Naive thymus-derived CD8-positive, alpha-beta T cell (primary cell): ENCODE measurements at regions not wholly inside any gene's neighbourhood (a gene's known extent, or its start where the extent isn't known, plus 50 kb on each side); places are given as distances from the start of the nearest gene placed in this dataset.
"Not testable (repeated sequence)": the region's sequence is repeated elsewhere in the genome, so short reads cannot be mapped to it uniquely, and the experiment has no call there.

Source experiments
- ATAC-seq, 2 donors: fragments of 150-1000 bp; cut with Tn5 transposase in 1 of 2; sonication (Bioruptor Pico), chemical (Tn5 transposase) in 1 of 2; 1 replicate in 1 of 2; 2 replicates in 1 of 2; pipeline ENCODE4 v1.10.0; 2021; ENCODE audit warnings: mild to moderate bottlenecking in 2 of 2, moderate library complexity in 2 of 2
- POLR2A ChIA-PET: fragments of 350-600 bp; sonication (Branson Sonifier 250); formaldehyde crosslinking; loops from one replicate; lab custom pipeline; 2021; ENCODE audit warnings: antibody characterized with exemption; lab: Charles Lee
- DNase-seq, 10 donors: peaks; one replicate each; pipeline versions ENCODE4 v3.0.0 to v3.0.0-alpha.2; 2020 to 2022
- H3K27ac Mint-ChIP-seq, 10 donors: one replicate each; pipeline ENCODE4 v1.8.0; 2020 to 2022; ENCODE audit warnings: mild to moderate bottlenecking in 10 of 10, mixed read lengths in 10 of 10, moderate library complexity in 4 of 10, inconsistent platforms in 1 of 10
- H3K27me3 Mint-ChIP-seq, 5 donors: one replicate each; pipeline ENCODE4 v1.8.0; 2021 to 2022; ENCODE audit warnings: mixed read lengths in 5 of 5
- H3K36me3 Mint-ChIP-seq, 3 donors: one replicate each; pipeline ENCODE4 v1.8.0; 2020 to 2022; ENCODE audit warnings: mixed read lengths in 3 of 3, mild to moderate bottlenecking in 2 of 3, inconsistent platforms in 1 of 3
- H3K4me1 Mint-ChIP-seq, 4 donors: one replicate each; pipeline ENCODE4 v1.8.0; 2021 to 2022; ENCODE audit warnings: mixed read lengths in 4 of 4
- H3K4me3 Mint-ChIP-seq, 10 donors: one replicate each; pipeline ENCODE4 v1.8.0; 2020 to 2022; ENCODE audit warnings: mild to moderate bottlenecking in 10 of 10, mixed read lengths in 10 of 10, moderate library complexity in 6 of 10, inconsistent platforms in 1 of 10
- H3K9me3 Mint-ChIP-seq, 9 donors: one replicate each; pipeline ENCODE4 v1.8.0; 2020 to 2022; ENCODE audit warnings: mixed read lengths in 9 of 9, mild to moderate bottlenecking in 3 of 9, inconsistent platforms in 1 of 9, moderate library complexity in 1 of 9

- ATAC-seq (no peak), DNase-seq (no peak)
- Mint-ChIP-seq H3K4me1 (no peaks in the 10 kb centered on the region), H3K9me3 (no peaks in the 10 kb centered on the region), H3K4me3 (no peak overlapping the region), H3K27ac (no peak overlapping the region), H3K36me3 (no peaks in the 10 kb centered on the region), H3K27me3 (peaks cover 0 to 4% (median 3%) of the 10 kb centered on the region in 5 donors)
- POLR2A ChIA-PET: interaction anchor here (0.7 kb wide), 1 partner anchor 331 kb away, joined by 3 read pairs; no protein-coding TSS in a partner anchor
These were observed 69.7 kb downstream of the CMAS start for GRCh38 chr12:22115711-22116110.

DNA sequence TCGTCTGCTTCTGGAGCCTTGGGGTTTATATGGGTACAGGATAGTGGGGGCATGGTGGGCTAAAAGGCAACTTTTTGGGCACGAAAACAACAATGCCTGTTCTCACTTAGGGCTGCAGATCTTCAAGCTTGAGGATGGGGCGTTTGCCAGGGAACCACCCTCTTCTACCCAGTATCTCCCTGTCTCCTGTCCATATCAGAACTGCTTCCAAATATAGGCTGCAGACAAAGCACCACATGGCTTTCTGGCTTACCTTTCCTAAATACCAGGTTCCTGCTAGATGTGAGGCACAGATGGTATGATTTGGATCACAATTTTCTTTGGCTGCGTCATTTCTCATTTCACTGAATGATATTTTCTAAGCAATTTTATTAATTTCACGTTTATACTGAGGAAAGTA, 70.4 kb downstream of the CMAS start:
- no peak overlapping the region for H3K4me3 Mint-ChIP-seq
- H3K9me3 Mint-ChIP-seq: no peaks in the 10 kb centered on the region
- H3K27ac Mint-ChIP-seq: no peak overlapping the region
- ATAC-seq (no peak), DNase-seq (no peak)
- POLR2A ChIA-PET: interaction anchor here (0.7 kb wide), 1 partner anchor 330 kb away, joined by 3 read pairs; no protein-coding TSS in a partner anchor
- H3K4me1 Mint-ChIP-seq: peaks cover 0 to 4% (median 0%) of the 10 kb centered on the region in 4 donors
- H3K27me3 Mint-ChIP-seq: peaks cover 0 to 4% (median 3%) of the 10 kb centered on the region in 5 donors
- H3K36me3 Mint-ChIP-seq: no peaks in the 10 kb centered on the region

- Mint-ChIP-seq H3K9me3 (no peaks in the 10 kb centered on the region), H3K27ac (no peak overlapping the region), H3K27me3 (peaks cover 0 to 4% (median 3%) of the 10 kb centered on the region in 5 donors), H3K36me3 (no peaks in the 10 kb centered on the region), H3K4me3 (no peak overlapping the region), H3K4me1 (peaks cover 0 to 4% (median 0%) of the 10 kb centered on the region in 4 donors)
- DNase-seq: no peak
- POLR2A ChIA-PET: no interaction called here
- ATAC-seq: no peak
These were observed 71.7 kb downstream of the CMAS start for GRCh38 chr12:22117563-22118237.

DNA sequence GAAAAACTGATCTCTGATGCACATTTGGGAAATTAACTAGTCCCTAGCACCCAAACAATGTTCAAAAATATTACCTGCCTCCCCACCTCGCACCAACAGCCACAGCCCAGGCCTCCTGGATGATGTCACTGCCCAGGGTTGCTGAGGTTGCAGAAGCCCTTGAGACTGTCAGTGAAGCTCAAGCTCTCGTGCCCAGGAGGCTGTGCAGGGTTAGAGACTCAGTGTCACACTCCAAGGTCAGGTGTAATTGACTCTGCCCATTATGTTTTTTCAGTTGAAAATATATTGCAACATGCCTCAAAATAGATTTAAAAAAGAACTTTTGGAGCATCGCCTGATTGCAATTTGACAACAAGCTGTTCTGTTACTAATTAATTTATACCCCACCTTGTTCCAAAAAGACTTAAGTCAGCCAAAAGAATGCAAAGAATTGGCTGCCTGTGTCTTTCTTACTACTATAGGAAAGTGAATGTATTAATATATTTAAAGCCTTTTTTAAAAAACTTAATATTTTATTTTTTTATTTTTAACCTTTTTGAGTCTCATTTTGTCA, 72.3 kb downstream of the CMAS start:
- Mint-ChIP-seq H3K27ac (no peak overlapping the region), H3K27me3 (peaks cover 0 to 4% (median 3%) of the 10 kb centered on the region in 5 donors), H3K4me3 (no peak overlapping the region), H3K36me3 (no peaks in the 10 kb centered on the region), H3K9me3 (no peaks in the 10 kb centered on the region), H3K4me1 (peaks cover 0 to 4% (median 0%) of the 10 kb centered on the region in 4 donors)
- POLR2A ChIA-PET: no interaction called here
- no peak for ATAC-seq
- no peak for DNase-seq

DNA sequence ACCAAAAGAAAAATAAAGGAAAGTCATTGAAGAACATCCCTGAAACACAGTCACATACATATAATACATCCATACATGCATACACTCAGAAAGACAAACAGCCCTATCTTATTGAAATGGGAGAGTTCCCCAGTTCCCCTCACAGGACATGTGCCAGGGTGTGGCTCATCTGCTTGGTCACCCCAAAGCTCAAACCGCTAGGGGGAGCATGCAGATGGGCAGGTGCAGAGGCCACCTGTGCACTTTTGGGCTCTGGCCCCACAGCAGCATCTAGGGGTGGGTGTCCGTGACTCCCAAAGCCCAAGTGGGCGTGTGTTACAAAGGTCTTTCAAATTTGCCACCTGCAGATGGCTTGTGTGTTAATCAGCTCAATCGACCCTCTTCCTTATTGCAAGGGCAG, 75.2 kb downstream of the CMAS start:
- no peak for ATAC-seq
- Mint-ChIP-seq H3K36me3 (peaks cover 0 to 2% (median 0%) of the 10 kb centered on the region in 3 donors), H3K27ac (peak overlapping the region in 1 of 10 donors; percentile 33), H3K4me3 (no peak overlapping the region), H3K4me1 (peaks cover 0 to 4% (median 0%) of the 10 kb centered on the region in 4 donors), H3K9me3 (peaks cover 0 to 11% (median 2%) of the 10 kb centered on the region in 9 donors), H3K27me3 (peaks cover 0 to 4% (median 0%) of the 10 kb centered on the region in 5 donors)
- DNase-seq: peak in 4 of 10 donors; percentile 2 to 66 (median 14)
- POLR2A ChIA-PET: no interaction called here

GRCh38 chr12:22122359-22122758, 76.3 kb downstream of the CMAS start:
- peak overlapping the region in 1 of 10 donors; percentile 5 for H3K27ac Mint-ChIP-seq
- no peaks in the 10 kb centered on the region for H3K27me3 Mint-ChIP-seq
- H3K9me3 Mint-ChIP-seq: peaks cover 0 to 18% (median 5%) of the 10 kb centered on the region in 9 donors
- H3K36me3 Mint-ChIP-seq: peaks cover 0 to 2% (median 0%) of the 10 kb centered on the region in 3 donors
- H3K4me1 Mint-ChIP-seq: peaks cover 0 to 4% (median 0%) of the 10 kb centered on the region in 4 donors
- H3K4me3 Mint-ChIP-seq: no peak overlapping the region
- ATAC-seq (no peak), DNase-seq (no peak)
- POLR2A ChIA-PET: no interaction called here

- Mint-ChIP-seq H3K4me3 (no peak overlapping the region), H3K27me3 (peaks cover 0 to 1% (median 0%) of the 10 kb centered on the region in 5 donors), H3K4me1 (peaks cover 0 to 4% (median under 1%) of the 10 kb centered on the region in 4 donors), H3K36me3 (peaks cover 0 to 2% (median 0%) of the 10 kb centered on the region in 3 donors), H3K9me3 (peaks cover 0 to 19% (median 10%) of the 10 kb centered on the region in 9 donors), H3K27ac (peak overlapping the region in 1 of 10 donors; percentile 41)
- ATAC-seq (no peak), DNase-seq (no peak)
- POLR2A ChIA-PET: no interaction called here
These were observed 79.0 kb downstream of the CMAS start for GRCh38 chr12:22124987-22125386.

GRCh38 chr12:22126101-22126500, 80.1 kb downstream of the CMAS start:
- H3K36me3 Mint-ChIP-seq, H3K27ac Mint-ChIP-seq, DNase-seq: not testable (repeated sequence)

DNA sequence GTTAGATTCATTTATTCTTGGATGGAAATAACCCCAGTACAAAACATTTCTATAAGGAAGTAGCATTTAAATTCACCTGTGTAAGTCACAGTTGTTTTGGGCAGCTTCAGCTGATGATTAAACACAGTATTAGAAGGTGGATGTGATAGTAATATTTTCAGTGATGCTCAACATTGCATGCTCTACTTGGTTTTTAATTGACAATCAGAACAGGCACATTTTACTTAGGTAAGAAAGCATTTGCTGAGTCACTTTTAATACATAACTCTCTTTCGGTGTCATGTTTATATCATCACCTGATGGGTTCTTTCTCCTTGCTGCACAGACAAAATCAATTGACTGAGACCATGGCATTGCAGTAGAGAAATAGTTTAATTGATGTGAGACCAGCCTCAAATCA, 80.7 kb downstream of the CMAS start:
- no peak overlapping the region for H3K27ac Mint-ChIP-seq
- POLR2A ChIA-PET: no interaction called here
- ATAC-seq (no peak), DNase-seq (no peak)
- H3K36me3 Mint-ChIP-seq: peaks cover 0 to 2% (median 0%) of the 10 kb centered on the region in 3 donors
- peaks cover 0 to 19% (median 10%) of the 10 kb centered on the region in 9 donors for H3K9me3 Mint-ChIP-seq
- H3K4me1 Mint-ChIP-seq: peaks cover 0 to 1% (median 0%) of the 10 kb centered on the region in 4 donors
- no peak overlapping the region for H3K4me3 Mint-ChIP-seq
- peaks cover 0 to 1% (median 0%) of the 10 kb centered on the region in 5 donors for H3K27me3 Mint-ChIP-seq

More at GRCh38 chr12:22126101-22126500, 80.1 kb downstream of the CMAS start:
- H3K9me3 Mint-ChIP-seq: peaks cover 0 to 19% (median 10%) of the 10 kb centered on the region in 9 donors
- H3K27me3 Mint-ChIP-seq, H3K4me3 Mint-ChIP-seq, POLR2A ChIA-PET, H3K4me1 Mint-ChIP-seq, ATAC-seq: not testable (repeated sequence)

GRCh38 chr12:22130671-22131070, 84.7 kb downstream of the CMAS start:
- peaks cover 0 to 3% (median 2%) of the 10 kb centered on the region in 5 donors for H3K27me3 Mint-ChIP-seq
- no peak for ATAC-seq
- no peak for DNase-seq
- peaks cover 0 to 1% (median 0%) of the 10 kb centered on the region in 4 donors for H3K4me1 Mint-ChIP-seq
- no peak overlapping the region for H3K4me3 Mint-ChIP-seq
- no peak overlapping the region for H3K27ac Mint-ChIP-seq
- peaks cover 0 to 16% (median 8%) of the 10 kb centered on the region in 9 donors for H3K9me3 Mint-ChIP-seq
- peaks cover 0 to 4% (median 0%) of the 10 kb centered on the region in 3 donors for H3K36me3 Mint-ChIP-seq
- POLR2A ChIA-PET: no interaction called here

- H3K36me3 Mint-ChIP-seq, H3K27me3 Mint-ChIP-seq, H3K4me3 Mint-ChIP-seq, ATAC-seq, H3K4me1 Mint-ChIP-seq, DNase-seq, POLR2A ChIA-PET, H3K27ac Mint-ChIP-seq: not testable (repeated sequence)
- peaks cover 0 to 13% (median 0%) of the 10 kb centered on the region in 9 donors for H3K9me3 Mint-ChIP-seq
These were observed 90.6 kb downstream of the CMAS start for GRCh38 chr12:22136604-22137117.
